ENCODE measurements at regions not wholly inside any gene's neighbourhood (a gene's known extent, or its start where the extent isn't known, plus 50 kb on each side); places are given as distances from the start of the nearest gene placed in this dataset.

DNA sequence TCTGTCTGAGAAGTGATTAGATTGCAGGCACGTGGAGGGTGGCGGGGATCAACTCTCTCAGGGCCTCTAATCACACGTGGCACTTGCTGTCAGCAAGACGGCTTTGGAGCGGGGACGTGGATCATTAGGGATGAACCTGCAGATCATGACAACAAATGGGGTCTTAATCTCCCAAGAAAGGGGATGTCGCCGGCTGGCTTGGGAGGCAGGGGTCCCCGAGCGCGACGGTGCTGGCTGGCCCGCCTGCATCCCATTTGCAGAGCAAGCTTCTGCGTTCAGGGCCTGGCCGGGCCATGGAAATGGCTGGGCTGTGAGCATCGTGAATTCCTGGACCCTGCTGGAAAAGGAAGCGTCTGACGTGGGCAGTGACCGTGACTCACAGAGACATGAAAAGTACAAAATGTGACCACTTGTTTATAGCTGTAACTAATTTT, 85.1 kb upstream of the SHOX start:
- Histone ChIP-seq H3K79me2 (ENCODE audit: control insufficient read depth in 1 of 2, insufficient read depth in 2 of 2, low read length in 2 of 2) (no peaks in the 10 kb centered on the region), H2BK5ac (ENCODE audit: low read depth, low read length) (no peak overlapping the region), H3K4me3 (ENCODE audit: extremely low read depth in 1 of 4, insufficient read depth in 2 of 4, low read depth in 3 of 4, low read length in 4 of 4) (no peak overlapping the region), H2BK15ac (ENCODE audit: low read length) (0 out of 2 replicates have a peak overlapping the region, but pooled peaks have one; percentile 8), H3K79me1 (ENCODE audit: low read depth, low read length) (no peaks in the 10 kb centered on the region), H3K56ac (replicated peaks; ENCODE audit: insufficient read length, low read depth, low read length) (no peak overlapping the region), H3K27ac (ENCODE audit: low read depth, low read length) (no peak overlapping the region), H2BK20ac (ENCODE audit: low read length) (no peak overlapping the region), H3K36me3 (ENCODE audit: control insufficient read depth in 2 of 4, insufficient read depth in 4 of 4, low read length in 3 of 4) (no peaks in the 10 kb centered on the region), H3K4me1 (replicated peaks in 1 of 4; ENCODE audit: control insufficient read depth in 3 of 4, insufficient read depth in 4 of 4, low read length in 3 of 4) (no peaks in the 10 kb centered on the region; a peak in 1 of 7 replicates), H2BK120ac (replicated peaks; ENCODE audit: low read depth, low read length) (no peak overlapping the region), H3K9ac (replicated peaks in 1 of 4; ENCODE audit: extremely low read depth in 1 of 4, low read depth in 3 of 4, low read length in 3 of 4) (no peak overlapping the region), H3K4me2 (ENCODE audit: insufficient read depth in 1 of 2, low read depth in 2 of 2, low read length in 2 of 2) (no peak overlapping the region), H4K91ac (replicated peaks; ENCODE audit: insufficient read length, low read length) (peak overlapping the region; percentile 42), H4K8ac (ENCODE audit: extremely low read depth, insufficient read depth, low read length) (no peak overlapping the region), H3K23ac (ENCODE audit: insufficient read length) (no peak overlapping the region), H3K18ac (ENCODE audit: extremely low read depth, low read length) (peak overlapping the region; percentile 71; the same call in 1 of the 2 replicates), H4K20me1 (replicated peaks in 1 of 2; ENCODE audit: control insufficient read depth in 1 of 2, insufficient read depth in 2 of 2, low read length in 2 of 2) (peaks cover 0 to 3% of the 10 kb centered on the region in 2 experiments), H3K23me2 (ENCODE audit: low read depth, low read length) (peaks cover 17% of the 10 kb centered on the region; the same call in 1 of the 2 replicates), H3K14ac (ENCODE audit: insufficient read length) (no peak overlapping the region), H3K9me3 (ENCODE audit: insufficient read depth in 2 of 2, low read depth in 1 of 2, low read length in 1 of 2) (no peaks in the 10 kb centered on the region), H3K4ac (replicated peaks; ENCODE audit: insufficient read length, low read depth, low read length) (no peak overlapping the region), H4K5ac (ENCODE audit: insufficient read length, low read depth, low read length) (no peak overlapping the region), H2AFZ (ENCODE audit: low read length) (no peak overlapping the region; the same call in 1 of the 2 replicates), H2BK12ac (ENCODE audit: low read depth, low read length) (peak overlapping the region; percentile 27; the same call in 1 of the 2 replicates), H2AK5ac (ENCODE audit: low read depth, low read length) (no peak overlapping the region), H3K27me3 (replicated peaks in 1 of 4; ENCODE audit: control insufficient read depth in 3 of 4, extremely low read depth in 1 of 4, insufficient read depth in 3 of 4, low read length in 3 of 4) (no peaks in the 10 kb centered on the region)
- FAIRE-seq: no peak
- no peak for DNase-seq (ENCODE audit: low read depth in 1 of 2, low spot score in 2 of 2)
- 76% methylated on average over 19 of the region's 19 CpGs; no CpG with 5 or more reads in 1 of the 2 experiments for WGBS, 2 experiments (ENCODE audit: extremely low coverage in 1 of 2, insufficient coverage in 1 of 2, insufficient read length in 1 of 2, insufficient replicate concordance in 2 of 2, low coverage in 1 of 2, low lambda C conversion rate in 2 of 2, missing lambda C conversion rate in 1 of 2)
- CTCF ChIA-PET (ENCODE audit: partially characterized antibody): no interaction called here
- POLR2A ChIA-PET (ENCODE audit: partially characterized antibody): no interaction called here
- TF ChIP-seq HDAC2 (IDR thresholded peaks at IDR 0.05; ENCODE audit: borderline replicate concordance in 1 of 2, low read depth in 2 of 2, low read length in 2 of 2) (no peak), ASH2L (IDR thresholded peaks at IDR 0.05; ENCODE audit: low read length) (no peak), RFX5 (IDR thresholded peaks at IDR 0.05; ENCODE audit: borderline replicate concordance, low read depth, low read length) (no peak), KDM5A (IDR thresholded peaks at IDR 0.05; ENCODE audit: low read length) (no peak), NRF1 (IDR thresholded peaks at IDR 0.05; ENCODE audit: low read depth, low read length) (no peak), KDM1A (IDR thresholded peaks at IDR 0.05; ENCODE audit: borderline replicate concordance, low read length) (no peak), TAF7 (optimal IDR thresholded peaks at IDR 0.05; ENCODE audit: borderline replicate concordance, low read depth, low read length) (no peak), JUN (IDR thresholded peaks at IDR 0.05; ENCODE audit: low read depth, low read length) (no peak), SIRT6 (IDR thresholded peaks at IDR 0.05; ENCODE audit: low read length) (no peak), MAFK (IDR thresholded peaks at IDR 0.05; ENCODE audit: low read depth, low read length) (no peak), TCF12 (IDR thresholded peaks at IDR 0.05; ENCODE audit: low read depth, low read length) (no peak), RBBP5 (IDR thresholded peaks at IDR 0.05; ENCODE audit: borderline replicate concordance, low read depth, low read length) (no peak)
